HG03342 (cell line): ENCODE measurements at regions not wholly inside any gene's neighbourhood (a gene's known extent, or its start where the extent isn't known, plus 50 kb on each side); places are given as distances from the start of the nearest gene placed in this dataset.

ENCODE experiments used
- ATAC-seq: cut with Tn5 transposase; IDR thresholded peaks from one replicate; pipeline ENCODE4 v1.9.1; 2021; ENCODE audit warnings: mild to moderate bottlenecking, moderate library complexity; ENCODE audit not compliant: unreplicated experiment

GRCh38 chr18:72692086-72692485 lies 147.9 kb upstream of the CBLN2 start:
- no peak for ATAC-seq

- ATAC-seq = no peak
Observed at GRCh38 chr18:72687736-72688135, 143.6 kb upstream of the CBLN2 start.

- ATAC-seq = no peak
Observed at GRCh38 chr18:72675394-72675793, 131.3 kb upstream of the CBLN2 start.

- peak; percentile 82 for ATAC-seq
Observed at GRCh38 chr18:72674710-72675109, 130.6 kb upstream of the CBLN2 start.

GRCh38 chr18:72673242-72673641 lies 129.1 kb upstream of the CBLN2 start:
- no peak for ATAC-seq

GRCh38 chr18:72672364-72673184 lies 128.4 kb upstream of the CBLN2 start:
- ATAC-seq = peak; percentile 61

- ATAC-seq = no peak
Observed at GRCh38 chr18:72667932-72668331, 123.8 kb upstream of the CBLN2 start.

- ATAC-seq = peak; percentile 92
Observed at GRCh38 chr18:72652990-72653593, 109.0 kb upstream of the CBLN2 start.

- ATAC-seq = no peak
Observed at GRCh38 chr18:72651033-72651432, 106.9 kb upstream of the CBLN2 start.

- ATAC-seq = no peak
Observed at GRCh38 chr18:72648481-72648960, 104.4 kb upstream of the CBLN2 start.

GRCh38 chr18:72648079-72648478 lies 103.9 kb upstream of the CBLN2 start:
- no peak for ATAC-seq

GRCh38 chr18:72640557-72640956 lies 96.4 kb upstream of the CBLN2 start:
- ATAC-seq = no peak

GRCh38 chr18:72638376-72638775 lies 94.2 kb upstream of the CBLN2 start:
- ATAC-seq = no peak

- no peak for ATAC-seq
Observed at GRCh38 chr18:72637721-72638120, 93.6 kb upstream of the CBLN2 start.

GRCh38 chr18:72637299-72637698 lies 93.2 kb upstream of the CBLN2 start:
- no peak for ATAC-seq

GRCh38 chr18:72636611-72637010 lies 92.5 kb upstream of the CBLN2 start:
- ATAC-seq = no peak

- no peak for ATAC-seq
Observed at GRCh38 chr18:72634500-72634899, 90.4 kb upstream of the CBLN2 start.

GRCh38 chr18:72630991-72631390 lies 86.8 kb upstream of the CBLN2 start:
- no peak for ATAC-seq

- no peak for ATAC-seq
Observed at GRCh38 chr18:72623444-72623843, 79.3 kb upstream of the CBLN2 start.

- no peak for ATAC-seq
Observed at GRCh38 chr18:72613534-72613930, 69.4 kb upstream of the CBLN2 start.

GRCh38 chr18:72612894-72613533 lies 68.9 kb upstream of the CBLN2 start:
- ATAC-seq = peak; percentile 65

GRCh38 chr18:72605376-72605775 lies 61.2 kb upstream of the CBLN2 start:
- ATAC-seq = no peak
